Liver (tissue), 3 donors: ENCODE measurements at regions not wholly inside any gene's neighbourhood (a gene's known extent, or its start where the extent isn't known, plus 50 kb on each side); places are given as distances from the start of the nearest gene placed in this dataset.
"Not testable (repeated sequence)": the region's sequence is repeated elsewhere in the genome, so short reads cannot be mapped to it uniquely, and the experiment has no call there.

ENCODE experiments used
- FOXA1 ChIP-seq: IDR thresholded peaks from 2 replicates; pipeline ENCODE4 v1.6.1; 2016; ENCODE audit warnings: antibody characterized with exemption
- HNF4G ChIP-seq: IDR thresholded peaks from 2 replicates; pipeline ENCODE4 v1.6.1; 2016; ENCODE audit warnings: antibody characterized with exemption
- JUND ChIP-seq, 2 donors: IDR thresholded peaks; 2 replicates each; pipeline ENCODE4 v1.6.1; 2016; ENCODE audit warnings: antibody characterized with exemption in 2 of 2
- RAD21 ChIP-seq, 2 donors: IDR thresholded peaks; 2 replicates each; pipeline ENCODE4 v1.6.1; 2016; ENCODE audit warnings: antibody characterized with exemption in 2 of 2, mild to moderate bottlenecking in 2 of 2
- TAF1 ChIP-seq: conservative IDR thresholded peaks from 2 replicates; pipeline ENCODE4 v1.6.1; 2016; ENCODE audit warnings: antibody characterized with exemption, mild to moderate bottlenecking
- TF ChIP-seq, protein P1 (sequence below): fragments of 150-350 bp; IDR thresholded peaks from 2 replicates; pipeline ENCODE4 v1.5.1; 2017; ENCODE audit warnings: improper control_type of control experiment, low read depth, low read length; ENCODE audit not compliant: missing input control
- TF ChIP-seq, protein P2 (sequence below): IDR thresholded peaks from 2 replicates; pipeline ENCODE4 v1.6.1; 2016; ENCODE audit warnings: antibody characterized with exemption, mild to moderate bottlenecking
- donor health status: healthy.
- donor health status: healthy.

DNA sequence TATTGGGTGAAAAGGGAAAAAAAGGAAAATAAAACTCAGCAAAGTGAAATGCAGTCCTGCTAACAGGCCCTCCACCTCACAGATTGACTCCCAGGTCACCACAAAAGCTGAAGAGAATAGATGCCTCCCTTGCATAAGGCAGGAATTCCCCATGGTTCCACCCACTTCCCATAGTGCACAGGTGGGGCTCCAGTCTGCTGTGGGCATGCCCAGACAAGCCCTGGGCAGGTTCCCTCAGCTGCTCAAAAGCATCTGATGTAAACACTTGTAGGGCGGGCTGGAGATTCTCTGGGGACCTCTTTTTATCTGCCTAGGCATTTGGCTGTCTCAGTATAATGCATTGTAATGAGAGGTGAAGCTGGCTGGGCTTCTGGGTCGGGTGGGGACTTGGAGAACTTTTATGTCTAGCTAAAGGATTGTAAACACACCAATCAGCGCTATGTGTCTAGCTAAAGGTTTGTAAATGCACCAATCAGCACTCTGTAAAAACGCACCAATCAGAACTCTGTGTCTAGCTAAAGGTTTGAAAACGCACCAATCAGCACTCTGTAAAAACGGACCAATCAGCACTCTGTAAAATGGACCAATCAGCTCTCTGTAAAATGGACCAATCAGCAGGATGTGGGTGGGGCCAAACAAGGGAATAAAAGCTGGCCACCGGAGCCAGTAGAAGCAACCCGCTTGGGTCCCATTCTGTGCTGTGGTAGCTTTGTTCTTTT, 1231.5 kb downstream of the ADGRL3 start:
- TF ChIP-seq, protein P1, sequence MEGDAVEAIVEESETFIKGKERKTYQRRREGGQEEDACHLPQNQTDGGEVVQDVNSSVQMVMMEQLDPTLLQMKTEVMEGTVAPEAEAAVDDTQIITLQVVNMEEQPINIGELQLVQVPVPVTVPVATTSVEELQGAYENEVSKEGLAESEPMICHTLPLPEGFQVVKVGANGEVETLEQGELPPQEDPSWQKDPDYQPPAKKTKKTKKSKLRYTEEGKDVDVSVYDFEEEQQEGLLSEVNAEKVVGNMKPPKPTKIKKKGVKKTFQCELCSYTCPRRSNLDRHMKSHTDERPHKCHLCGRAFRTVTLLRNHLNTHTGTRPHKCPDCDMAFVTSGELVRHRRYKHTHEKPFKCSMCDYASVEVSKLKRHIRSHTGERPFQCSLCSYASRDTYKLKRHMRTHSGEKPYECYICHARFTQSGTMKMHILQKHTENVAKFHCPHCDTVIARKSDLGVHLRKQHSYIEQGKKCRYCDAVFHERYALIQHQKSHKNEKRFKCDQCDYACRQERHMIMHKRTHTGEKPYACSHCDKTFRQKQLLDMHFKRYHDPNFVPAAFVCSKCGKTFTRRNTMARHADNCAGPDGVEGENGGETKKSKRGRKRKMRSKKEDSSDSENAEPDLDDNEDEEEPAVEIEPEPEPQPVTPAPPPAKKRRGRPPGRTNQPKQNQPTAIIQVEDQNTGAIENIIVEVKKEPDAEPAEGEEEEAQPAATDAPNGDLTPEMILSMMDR, result not testable (repeated sequence)
- TF ChIP-seq TAF1; JUND (IDR thresholded peaks at IDR 0.05); FOXA1; HNF4G; RAD21 (IDR thresholded peaks at IDR 0.05): not testable (repeated sequence)
- TF ChIP-seq, protein P2, sequence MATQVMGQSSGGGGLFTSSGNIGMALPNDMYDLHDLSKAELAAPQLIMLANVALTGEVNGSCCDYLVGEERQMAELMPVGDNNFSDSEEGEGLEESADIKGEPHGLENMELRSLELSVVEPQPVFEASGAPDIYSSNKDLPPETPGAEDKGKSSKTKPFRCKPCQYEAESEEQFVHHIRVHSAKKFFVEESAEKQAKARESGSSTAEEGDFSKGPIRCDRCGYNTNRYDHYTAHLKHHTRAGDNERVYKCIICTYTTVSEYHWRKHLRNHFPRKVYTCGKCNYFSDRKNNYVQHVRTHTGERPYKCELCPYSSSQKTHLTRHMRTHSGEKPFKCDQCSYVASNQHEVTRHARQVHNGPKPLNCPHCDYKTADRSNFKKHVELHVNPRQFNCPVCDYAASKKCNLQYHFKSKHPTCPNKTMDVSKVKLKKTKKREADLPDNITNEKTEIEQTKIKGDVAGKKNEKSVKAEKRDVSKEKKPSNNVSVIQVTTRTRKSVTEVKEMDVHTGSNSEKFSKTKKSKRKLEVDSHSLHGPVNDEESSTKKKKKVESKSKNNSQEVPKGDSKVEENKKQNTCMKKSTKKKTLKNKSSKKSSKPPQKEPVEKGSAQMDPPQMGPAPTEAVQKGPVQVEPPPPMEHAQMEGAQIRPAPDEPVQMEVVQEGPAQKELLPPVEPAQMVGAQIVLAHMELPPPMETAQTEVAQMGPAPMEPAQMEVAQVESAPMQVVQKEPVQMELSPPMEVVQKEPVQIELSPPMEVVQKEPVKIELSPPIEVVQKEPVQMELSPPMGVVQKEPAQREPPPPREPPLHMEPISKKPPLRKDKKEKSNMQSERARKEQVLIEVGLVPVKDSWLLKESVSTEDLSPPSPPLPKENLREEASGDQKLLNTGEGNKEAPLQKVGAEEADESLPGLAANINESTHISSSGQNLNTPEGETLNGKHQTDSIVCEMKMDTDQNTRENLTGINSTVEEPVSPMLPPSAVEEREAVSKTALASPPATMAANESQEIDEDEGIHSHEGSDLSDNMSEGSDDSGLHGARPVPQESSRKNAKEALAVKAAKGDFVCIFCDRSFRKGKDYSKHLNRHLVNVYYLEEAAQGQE, result not testable (repeated sequence)
